Stimulated activated effector memory CD8-positive, alpha-beta T cell treated with anti-CD3 and anti-CD28 coated beads, Interleukin-12 subunit alpha, Interleukin-12 subunit beta, amount 100 ng/mL, for 72 hours (primary cell): ENCODE measurements at regions not wholly inside any gene's neighbourhood (a gene's known extent, or its start where the extent isn't known, plus 50 kb on each side); places are given as distances from the start of the nearest gene placed in this dataset.
"Not testable (repeated sequence)": the region's sequence is repeated elsewhere in the genome, so short reads cannot be mapped to it uniquely, and the experiment has no call there.

Source experiments
- ATAC-seq: fragments of 150-1000 bp; cut with Tn5 transposase; 2 replicates; pipeline ENCODE4 v1.10.0; 2021
- DNase-seq, 2 donors: peaks; one replicate each; pipeline ENCODE4 v3.0.0; 2021 to 2022; ENCODE audit warnings: low spot score in 2 of 2
- H3K27ac Mint-ChIP-seq: one replicate; pipeline ENCODE4 v1.8.0; 2022; ENCODE audit warnings: mild to moderate bottlenecking, mixed read lengths
- H3K36me3 Mint-ChIP-seq: one replicate; pipeline ENCODE4 v1.8.0; 2022; ENCODE audit warnings: mild to moderate bottlenecking, mixed read lengths
- H3K4me1 Mint-ChIP-seq: one replicate; pipeline ENCODE4 v1.8.0; 2022; ENCODE audit warnings: mixed read lengths
- H3K4me3 Mint-ChIP-seq: one replicate; pipeline ENCODE4 v1.8.0; 2022; ENCODE audit warnings: mild to moderate bottlenecking, mixed read lengths
- H3K9me3 Mint-ChIP-seq: one replicate; pipeline ENCODE4 v1.8.0; 2022; ENCODE audit warnings: mixed read lengths

GRCh38 chr2:111239581-111240249, 119.0 kb downstream of the BCL2L11 start:
- ATAC-seq, result no peak
- Mint-ChIP-seq H3K27ac (no peak overlapping the region), H3K4me1 (peaks cover 11% of the 10 kb centered on the region), H3K9me3 (no peaks in the 10 kb centered on the region), H3K4me3 (no peak overlapping the region), H3K36me3 (no peaks in the 10 kb centered on the region)
- DNase-seq, result peak in 1 of 2 donors; percentile 28

- Mint-ChIP-seq H3K9me3 (no peaks in the 10 kb centered on the region), H3K27ac (no peak overlapping the region), H3K36me3 (no peaks in the 10 kb centered on the region), H3K4me1 (peaks cover 11% of the 10 kb centered on the region), H3K4me3 (no peak overlapping the region)
- ATAC-seq (no peak), DNase-seq (no peak)
Observed at GRCh38 chr2:111243295-111243694, 122.6 kb downstream of the BCL2L11 start.

GRCh38 chr2:111244864-111245263, 124.2 kb downstream of the BCL2L11 start:
- no peaks in the 10 kb centered on the region for H3K36me3 Mint-ChIP-seq
- no peak overlapping the region for H3K4me3 Mint-ChIP-seq
- H3K27ac Mint-ChIP-seq, result no peak overlapping the region
- ATAC-seq (no peak), DNase-seq (no peak)
- no peaks in the 10 kb centered on the region for H3K9me3 Mint-ChIP-seq
- H3K4me1 Mint-ChIP-seq, result no peaks in the 10 kb centered on the region

- peaks cover 3% of the 10 kb centered on the region for H3K9me3 Mint-ChIP-seq
- no peak overlapping the region for H3K4me3 Mint-ChIP-seq
- peaks cover 7% of the 10 kb centered on the region for H3K36me3 Mint-ChIP-seq
- peaks cover 4% of the 10 kb centered on the region for H3K4me1 Mint-ChIP-seq
- no peak overlapping the region for H3K27ac Mint-ChIP-seq
- ATAC-seq, result no peak
- DNase-seq, result no peak
Observed at GRCh38 chr2:111246620-111247061, 125.9 kb downstream of the BCL2L11 start.

- no peak for DNase-seq
- no peak for ATAC-seq
- H3K36me3 Mint-ChIP-seq, result peaks cover 14% of the 10 kb centered on the region
- H3K4me1 Mint-ChIP-seq, result peaks cover 12% of the 10 kb centered on the region
- H3K9me3 Mint-ChIP-seq, result peaks cover 3% of the 10 kb centered on the region
- no peak overlapping the region for H3K27ac Mint-ChIP-seq
- no peak overlapping the region for H3K4me3 Mint-ChIP-seq
Observed at GRCh38 chr2:111247491-111247890, 126.8 kb downstream of the BCL2L11 start.

- DNase-seq, result no peak
- Mint-ChIP-seq H3K27ac (no peak overlapping the region), H3K4me3 (no peak overlapping the region), H3K4me1 (peaks cover 18% of the 10 kb centered on the region), H3K9me3 (peaks cover 3% of the 10 kb centered on the region), H3K36me3 (peaks cover 14% of the 10 kb centered on the region)
- no peak for ATAC-seq
Observed at GRCh38 chr2:111249806-111250205, 129.1 kb downstream of the BCL2L11 start.

GRCh38 chr2:111250448-111251030, 129.8 kb downstream of the BCL2L11 start:
- Mint-ChIP-seq H3K27ac (no peak overlapping the region), H3K4me1 (peaks cover 18% of the 10 kb centered on the region), H3K36me3 (peaks cover 14% of the 10 kb centered on the region), H3K9me3 (peaks cover 3% of the 10 kb centered on the region), H3K4me3 (no peak overlapping the region)
- DNase-seq (no peak), ATAC-seq (no peak)

- H3K9me3 Mint-ChIP-seq, result peaks cover 3% of the 10 kb centered on the region
- ATAC-seq (no peak), DNase-seq (no peak)
- peaks cover 18% of the 10 kb centered on the region for H3K4me1 Mint-ChIP-seq
- no peak overlapping the region for H3K4me3 Mint-ChIP-seq
- H3K36me3 Mint-ChIP-seq, result peaks cover 14% of the 10 kb centered on the region
- peak overlapping the region; percentile 85 for H3K27ac Mint-ChIP-seq
Observed at GRCh38 chr2:111251711-111252110, 131.0 kb downstream of the BCL2L11 start.

- no peak overlapping the region for H3K4me3 Mint-ChIP-seq
- peak overlapping the region; percentile 85 for H3K27ac Mint-ChIP-seq
- ATAC-seq, result no peak
- peaks cover 3% of the 10 kb centered on the region for H3K9me3 Mint-ChIP-seq
- DNase-seq, result no peak
- H3K36me3 Mint-ChIP-seq, result peaks cover 14% of the 10 kb centered on the region
- H3K4me1 Mint-ChIP-seq, result peaks cover 18% of the 10 kb centered on the region
Observed at GRCh38 chr2:111252436-111252835, 131.7 kb downstream of the BCL2L11 start.

- H3K9me3 Mint-ChIP-seq, H3K27ac Mint-ChIP-seq, H3K4me3 Mint-ChIP-seq, ATAC-seq, DNase-seq: not testable (repeated sequence)
- Mint-ChIP-seq H3K36me3 (peaks cover 14% of the 10 kb centered on the region), H3K4me1 (peaks cover 23% of the 10 kb centered on the region)
Observed at GRCh38 chr2:111254916-111255315, 134.2 kb downstream of the BCL2L11 start.

GRCh38 chr2:111256628-111257027, 135.9 kb downstream of the BCL2L11 start:
- peak; percentile 65 for ATAC-seq
- not testable (repeated sequence) for H3K4me3 Mint-ChIP-seq, H3K36me3 Mint-ChIP-seq, DNase-seq, H3K27ac Mint-ChIP-seq, H3K9me3 Mint-ChIP-seq
- peaks cover 19% of the 10 kb centered on the region for H3K4me1 Mint-ChIP-seq

- DNase-seq, H3K4me1 Mint-ChIP-seq, H3K36me3 Mint-ChIP-seq, H3K27ac Mint-ChIP-seq, H3K4me3 Mint-ChIP-seq, H3K9me3 Mint-ChIP-seq, ATAC-seq: not testable (repeated sequence)
Observed at GRCh38 chr2:111257607-111258006, 136.9 kb downstream of the BCL2L11 start.

- H3K4me3 Mint-ChIP-seq, H3K9me3 Mint-ChIP-seq, H3K36me3 Mint-ChIP-seq, H3K4me1 Mint-ChIP-seq, DNase-seq, H3K27ac Mint-ChIP-seq: not testable (repeated sequence)
- peak; percentile 86 for ATAC-seq
Observed at GRCh38 chr2:111258318-111258717, 137.6 kb downstream of the BCL2L11 start.

- H3K9me3 Mint-ChIP-seq, result not testable (repeated sequence)
Observed at GRCh38 chr2:111262627-111263379, 142.1 kb downstream of the BCL2L11 start.

GRCh38 chr2:111263380-111264017, 142.8 kb downstream of the BCL2L11 start:
- not testable (repeated sequence) for H3K4me3 Mint-ChIP-seq, H3K4me1 Mint-ChIP-seq, DNase-seq, H3K9me3 Mint-ChIP-seq, H3K36me3 Mint-ChIP-seq, ATAC-seq, H3K27ac Mint-ChIP-seq

More at GRCh38 chr2:111262627-111263379, 142.1 kb downstream of the BCL2L11 start:
- H3K4me1 Mint-ChIP-seq, H3K27ac Mint-ChIP-seq, ATAC-seq, H3K4me3 Mint-ChIP-seq, DNase-seq, H3K36me3 Mint-ChIP-seq: not testable (repeated sequence)
